Kidney epithelial cell (primary cell): ENCODE measurements at regions not wholly inside any gene's neighbourhood (a gene's known extent, or its start where the extent isn't known, plus 50 kb on each side); places are given as distances from the start of the nearest gene placed in this dataset.

Experiments used
- DNase-seq: peaks from one replicate; pipeline ENCODE4 v3.0.0-alpha.2; 2010; ENCODE audit warnings: low read depth
- H3K27me3 ChIP-seq: 2 replicates; pipeline ENCODE4 v1.6.0; 2011; ENCODE audit warnings: low read length; ENCODE audit not compliant: control insufficient read depth, insufficient read depth
- H3K36me3 ChIP-seq: 2 replicates; pipeline ENCODE4 v1.5.1; 2011; ENCODE audit warnings: low read length; ENCODE audit not compliant: control insufficient read depth, insufficient read depth
- H3K4me3 ChIP-seq: 2 replicates; pipeline ENCODE4 v1.5.1; 2011; ENCODE audit warnings: low read depth, mild to moderate bottlenecking, control low read depth, low read length
- TF ChIP-seq, protein P1 (sequence below): IDR thresholded peaks from 2 replicates; pipeline ENCODE4 v1.5.1; 2011; ENCODE audit warnings: mild to moderate bottlenecking, moderate library complexity, low read length, control low read depth, inconsistent platforms; ENCODE audit not compliant: insufficient read depth, poor library complexity, severe bottlenecking

DNA sequence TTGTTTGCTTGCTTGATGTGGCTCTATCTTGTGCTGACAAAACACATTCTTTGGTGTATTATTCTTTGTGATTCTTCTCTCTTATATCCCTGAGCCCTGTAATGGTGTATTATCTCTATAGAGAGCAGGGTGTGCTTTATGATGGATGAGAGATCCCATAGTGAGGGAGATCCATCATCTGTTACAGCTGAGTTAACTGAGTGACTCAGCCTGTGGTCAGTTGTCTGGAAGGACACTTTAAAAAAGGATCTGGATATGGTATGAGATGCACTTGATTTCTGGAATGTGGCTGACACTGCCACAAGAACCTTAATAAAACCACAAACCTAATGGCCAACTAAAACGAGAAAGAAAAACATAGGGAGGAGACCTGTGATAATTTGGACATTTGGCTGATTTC lies 461.4 kb upstream of the SYT1 start:
- Histone ChIP-seq H3K36me3 (no peaks in the 10 kb centered on the region), H3K27me3 (no peaks in the 10 kb centered on the region), H3K4me3 (no peak overlapping the region)
- TF ChIP-seq, protein P1, sequence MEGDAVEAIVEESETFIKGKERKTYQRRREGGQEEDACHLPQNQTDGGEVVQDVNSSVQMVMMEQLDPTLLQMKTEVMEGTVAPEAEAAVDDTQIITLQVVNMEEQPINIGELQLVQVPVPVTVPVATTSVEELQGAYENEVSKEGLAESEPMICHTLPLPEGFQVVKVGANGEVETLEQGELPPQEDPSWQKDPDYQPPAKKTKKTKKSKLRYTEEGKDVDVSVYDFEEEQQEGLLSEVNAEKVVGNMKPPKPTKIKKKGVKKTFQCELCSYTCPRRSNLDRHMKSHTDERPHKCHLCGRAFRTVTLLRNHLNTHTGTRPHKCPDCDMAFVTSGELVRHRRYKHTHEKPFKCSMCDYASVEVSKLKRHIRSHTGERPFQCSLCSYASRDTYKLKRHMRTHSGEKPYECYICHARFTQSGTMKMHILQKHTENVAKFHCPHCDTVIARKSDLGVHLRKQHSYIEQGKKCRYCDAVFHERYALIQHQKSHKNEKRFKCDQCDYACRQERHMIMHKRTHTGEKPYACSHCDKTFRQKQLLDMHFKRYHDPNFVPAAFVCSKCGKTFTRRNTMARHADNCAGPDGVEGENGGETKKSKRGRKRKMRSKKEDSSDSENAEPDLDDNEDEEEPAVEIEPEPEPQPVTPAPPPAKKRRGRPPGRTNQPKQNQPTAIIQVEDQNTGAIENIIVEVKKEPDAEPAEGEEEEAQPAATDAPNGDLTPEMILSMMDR = no peak
- peak; percentile 78 for DNase-seq

DNA sequence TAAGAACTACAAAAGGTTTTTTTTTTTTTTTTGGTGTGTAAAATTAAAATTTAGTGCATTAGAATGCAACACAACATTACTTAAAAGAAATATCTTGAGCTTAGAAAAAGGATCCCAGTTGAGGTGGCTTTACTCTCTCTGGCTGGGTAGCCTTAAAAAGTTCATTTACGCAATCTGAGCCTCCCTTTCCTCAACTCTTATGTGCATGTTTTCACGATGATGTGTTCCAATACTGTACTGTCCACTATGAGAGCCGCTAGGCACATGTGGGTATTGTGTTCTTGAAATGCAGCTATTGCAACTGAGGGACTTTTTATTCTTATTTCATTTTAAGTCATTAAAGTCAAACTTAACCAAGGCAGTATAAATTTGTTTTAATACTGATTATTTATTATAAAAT lies 460.9 kb upstream of the SYT1 start:
- Histone ChIP-seq H3K27me3 (no peaks in the 10 kb centered on the region), H3K4me3 (no peak overlapping the region), H3K36me3 (no peaks in the 10 kb centered on the region)
- peak; percentile 34 for DNase-seq
- TF ChIP-seq, protein P1 = no peak

DNA sequence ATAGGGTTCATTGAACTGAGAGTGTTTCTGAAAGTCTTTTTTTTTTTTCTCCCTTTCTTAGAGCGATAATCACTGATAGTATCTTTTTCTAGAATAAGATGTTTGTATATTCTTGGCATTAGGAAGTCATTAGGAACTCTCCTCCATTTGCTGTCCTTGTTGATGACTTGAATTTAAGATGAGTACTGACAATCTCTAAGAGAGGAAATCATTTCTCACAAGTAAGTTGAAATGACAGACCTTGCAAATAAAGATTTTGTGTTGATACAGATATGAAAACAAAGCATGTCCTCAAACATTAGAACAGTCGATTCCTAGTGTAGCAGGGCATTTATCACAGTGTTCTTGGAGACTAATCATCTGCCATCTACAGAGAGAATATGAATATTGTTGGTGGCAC lies 458.4 kb upstream of the SYT1 start:
- H3K4me3 ChIP-seq = no peak overlapping the region
- H3K27me3 ChIP-seq = no peaks in the 10 kb centered on the region
- DNase-seq = no peak
- TF ChIP-seq, protein P1 = no peak
- no peaks in the 10 kb centered on the region for H3K36me3 ChIP-seq

DNA sequence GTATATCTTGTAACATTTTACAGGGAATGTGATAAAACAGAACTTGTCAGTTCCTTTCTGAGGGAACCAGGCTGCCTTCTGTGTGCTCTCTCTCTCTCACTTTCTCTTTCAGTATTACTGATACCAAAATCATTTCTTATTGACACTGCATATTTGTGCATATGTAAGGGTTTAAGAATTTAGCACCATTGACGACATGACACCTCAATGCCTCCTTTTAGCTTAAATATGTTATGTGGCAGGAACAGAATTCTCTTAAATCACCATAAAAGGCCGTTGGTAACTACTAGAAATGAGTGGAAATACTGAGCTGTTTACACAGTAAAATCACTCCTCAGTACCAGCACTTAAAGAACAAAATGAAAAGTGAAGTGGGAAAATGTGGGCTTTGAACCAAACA lies 457.7 kb upstream of the SYT1 start:
- DNase-seq = no peak
- no peaks in the 10 kb centered on the region for H3K27me3 ChIP-seq
- H3K36me3 ChIP-seq = no peaks in the 10 kb centered on the region
- H3K4me3 ChIP-seq = no peak overlapping the region
- TF ChIP-seq, protein P1 = no peak

DNA sequence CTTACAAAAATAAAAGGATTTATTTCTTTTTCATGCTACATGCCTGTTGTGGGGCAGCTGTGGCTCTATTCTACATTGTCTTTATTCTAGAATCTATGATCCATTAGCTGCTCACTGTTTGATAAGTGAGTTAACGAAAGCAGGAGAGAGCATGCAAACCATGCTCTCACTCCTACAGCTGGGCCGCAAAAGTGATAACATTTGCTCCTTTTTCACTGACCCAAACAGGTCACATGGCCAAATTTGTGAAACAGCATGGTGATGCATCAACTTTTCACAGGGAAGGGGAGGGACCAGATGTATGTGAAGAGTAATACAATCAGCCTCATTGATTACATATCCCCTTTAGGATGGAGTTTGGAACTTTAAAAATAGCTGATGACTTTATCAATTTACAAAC lies 456.9 kb upstream of the SYT1 start:
- Histone ChIP-seq H3K27me3 (no peaks in the 10 kb centered on the region), H3K36me3 (no peaks in the 10 kb centered on the region), H3K4me3 (no peak overlapping the region)
- no peak for DNase-seq
- TF ChIP-seq, protein P1 = no peak

DNA sequence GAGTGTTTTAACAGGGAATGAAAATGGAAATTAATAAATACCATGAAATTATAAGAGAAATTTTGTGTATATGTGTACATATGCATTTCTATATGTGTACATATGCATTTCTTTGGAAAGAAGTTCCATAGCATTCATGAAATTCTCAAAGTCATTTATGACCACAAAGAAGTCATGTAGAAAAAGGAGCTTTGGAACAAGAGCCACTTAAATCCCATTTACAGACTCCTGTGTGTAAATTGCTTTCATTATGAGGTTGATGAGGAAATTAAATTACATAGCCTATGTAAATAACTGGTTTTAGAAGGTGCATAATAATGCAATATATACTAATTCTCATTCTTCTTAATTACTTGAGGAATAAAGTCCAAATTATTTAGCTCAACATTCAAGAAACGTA lies 450.5 kb upstream of the SYT1 start:
- H3K27me3 ChIP-seq = no peaks in the 10 kb centered on the region
- H3K36me3 ChIP-seq = no peaks in the 10 kb centered on the region

More for the DNA sequence above, 450.5 kb upstream of the SYT1 start:
- no peak overlapping the region for H3K4me3 ChIP-seq
- TF ChIP-seq, protein P1 = no peak
- DNase-seq = no peak
